KOPT-K1 (cell line): ENCODE measurements at regions not wholly inside any gene's neighbourhood (a gene's known extent, or its start where the extent isn't known, plus 50 kb on each side); places are given as distances from the start of the nearest gene placed in this dataset.

ENCODE experiments used
- H3K27ac ChIP-seq: fragments of 200-600 bp; sonication (generic); 2 replicates; pipeline ENCODE4 v1.5.1; 2016; ENCODE audit warnings: antibody characterized with exemption, mild to moderate bottlenecking, low read depth, low read length; ENCODE audit not compliant: poor library complexity, severe bottlenecking
- H3K36me3 ChIP-seq: fragments of 200-600 bp; sonication (generic); 2 replicates; pipeline ENCODE4 v1.5.1; 2017; ENCODE audit warnings: antibody characterized with exemption, mild to moderate bottlenecking, low read length, moderate library complexity; ENCODE audit not compliant: insufficient read depth
- H3K9me3 ChIP-seq: fragments of 200-600 bp; sonication (generic); 2 replicates; pipeline ENCODE4 v1.5.1; 2017; ENCODE audit warnings: antibody characterized with exemption, low read length, mild to moderate bottlenecking; ENCODE audit not compliant: insufficient read depth, poor library complexity, severe bottlenecking

- Histone ChIP-seq H3K9me3 (no peaks in the 10 kb centered on the region), H3K27ac (no peak overlapping the region), H3K36me3 (no peaks in the 10 kb centered on the region)
Measured at GRCh38 chr10:2414039-2414438, 653.3 kb upstream of the PFKP start.

DNA sequence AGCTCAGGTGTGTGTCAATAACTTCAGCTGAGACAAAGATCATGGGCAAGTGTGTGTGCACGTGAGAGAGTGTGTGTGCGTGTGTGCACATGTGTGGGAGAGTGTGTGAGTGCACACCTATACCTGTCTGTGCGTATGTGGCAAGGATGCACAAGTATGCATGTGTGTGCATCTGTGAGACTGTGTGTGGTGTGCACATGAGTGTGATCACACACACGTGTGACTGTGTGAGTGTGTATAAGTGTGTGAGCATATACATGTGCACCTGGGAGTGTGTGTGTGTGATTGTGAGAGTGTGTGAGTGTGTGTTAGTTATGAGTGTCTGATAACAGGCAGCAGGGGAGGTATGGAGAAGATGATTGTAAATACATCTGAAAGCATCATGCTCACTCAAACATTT is 657.3 kb upstream of the PFKP start:
- no peaks in the 10 kb centered on the region for H3K9me3 ChIP-seq
- no peaks in the 10 kb centered on the region for H3K36me3 ChIP-seq
- H3K27ac ChIP-seq: no peak overlapping the region

- Histone ChIP-seq H3K36me3 (no peaks in the 10 kb centered on the region), H3K9me3 (no peaks in the 10 kb centered on the region), H3K27ac (no peak overlapping the region)
Measured at GRCh38 chr10:2401459-2401858, 664.1 kb upstream of the ADARB2 start.

GRCh38 chr10:2399482-2399881 is 662.2 kb upstream of the ADARB2 start:
- no peaks in the 10 kb centered on the region for H3K9me3 ChIP-seq
- no peak overlapping the region for H3K27ac ChIP-seq
- no peaks in the 10 kb centered on the region for H3K36me3 ChIP-seq

- no peak overlapping the region for H3K27ac ChIP-seq
- no peaks in the 10 kb centered on the region for H3K9me3 ChIP-seq
- no peaks in the 10 kb centered on the region for H3K36me3 ChIP-seq
Measured at GRCh38 chr10:2392145-2392812, 655.0 kb upstream of the ADARB2 start.

DNA sequence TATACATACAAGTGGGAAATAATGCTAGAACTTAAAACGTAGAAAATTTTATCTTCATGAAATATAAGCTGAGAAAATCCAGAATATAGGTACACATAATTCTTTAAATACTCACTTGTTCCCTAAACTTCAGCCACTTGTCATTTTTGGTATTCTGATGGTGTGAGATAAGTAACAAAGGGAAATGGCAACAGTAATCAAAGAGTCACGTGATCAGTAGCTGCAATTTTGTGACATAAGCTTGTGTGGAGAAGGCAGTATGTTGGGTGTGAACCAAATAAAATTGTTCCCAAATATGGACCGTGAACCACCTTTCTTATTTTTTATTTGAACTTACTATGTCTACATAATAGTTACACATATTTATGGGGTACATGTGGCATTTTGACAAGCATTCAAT is 650.3 kb upstream of the ADARB2 start:
- Histone ChIP-seq H3K9me3 (peaks cover 9% of the 10 kb centered on the region), H3K36me3 (no peaks in the 10 kb centered on the region), H3K27ac (no peak overlapping the region)

DNA sequence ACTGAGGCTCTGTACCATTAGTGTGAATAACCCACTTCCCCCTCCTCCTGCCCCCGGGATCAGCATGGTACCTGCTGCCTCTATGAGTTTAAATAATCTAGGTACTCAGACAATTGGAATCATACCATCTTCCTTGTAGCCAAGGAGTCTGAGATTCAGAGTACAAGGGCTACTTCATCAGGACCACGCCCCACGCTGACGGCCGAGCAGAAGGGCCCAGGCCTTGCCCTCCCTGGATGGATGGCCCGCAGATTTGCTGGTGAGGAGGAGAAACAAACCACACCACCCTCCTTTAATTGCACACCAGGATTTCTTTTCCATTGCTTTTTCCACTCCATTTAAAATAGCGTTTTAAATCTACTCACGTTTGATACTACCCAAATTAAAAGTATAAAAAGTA is 649.9 kb upstream of the ADARB2 start:
- Histone ChIP-seq H3K9me3 (peaks cover 9% of the 10 kb centered on the region), H3K27ac (no peak overlapping the region), H3K36me3 (no peaks in the 10 kb centered on the region)

GRCh38 chr10:2380218-2380617 is 642.9 kb upstream of the ADARB2 start:
- Histone ChIP-seq H3K9me3 (peaks cover 9% of the 10 kb centered on the region), H3K27ac (no peak overlapping the region), H3K36me3 (no peaks in the 10 kb centered on the region)

DNA sequence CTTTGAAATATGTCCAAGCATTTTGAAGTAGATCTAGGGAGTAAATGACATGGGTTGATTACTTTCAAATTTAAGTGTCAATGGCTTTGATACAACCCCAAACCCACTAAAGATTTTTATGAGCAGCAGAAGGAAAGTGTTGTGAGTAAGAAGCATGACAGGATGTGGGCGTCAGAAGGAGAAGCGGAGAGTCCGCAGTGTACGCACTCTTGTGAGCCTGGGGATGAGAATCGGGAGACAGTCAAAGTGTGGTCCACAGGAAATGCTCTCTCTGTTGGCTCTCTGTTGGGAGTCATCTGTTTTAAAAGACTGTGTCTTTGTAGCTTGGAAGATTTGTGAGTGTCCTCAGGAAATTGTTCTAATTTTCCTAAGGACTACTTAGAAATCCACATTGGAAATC is 629.8 kb upstream of the ADARB2 start:
- no peaks in the 10 kb centered on the region for H3K36me3 ChIP-seq
- peaks cover 11% of the 10 kb centered on the region for H3K9me3 ChIP-seq
- H3K27ac ChIP-seq: no peak overlapping the region

- H3K9me3 ChIP-seq: peaks cover 11% of the 10 kb centered on the region
- no peaks in the 10 kb centered on the region for H3K36me3 ChIP-seq
- no peak overlapping the region for H3K27ac ChIP-seq
Measured at GRCh38 chr10:2366264-2366931, 629.1 kb upstream of the ADARB2 start.

DNA sequence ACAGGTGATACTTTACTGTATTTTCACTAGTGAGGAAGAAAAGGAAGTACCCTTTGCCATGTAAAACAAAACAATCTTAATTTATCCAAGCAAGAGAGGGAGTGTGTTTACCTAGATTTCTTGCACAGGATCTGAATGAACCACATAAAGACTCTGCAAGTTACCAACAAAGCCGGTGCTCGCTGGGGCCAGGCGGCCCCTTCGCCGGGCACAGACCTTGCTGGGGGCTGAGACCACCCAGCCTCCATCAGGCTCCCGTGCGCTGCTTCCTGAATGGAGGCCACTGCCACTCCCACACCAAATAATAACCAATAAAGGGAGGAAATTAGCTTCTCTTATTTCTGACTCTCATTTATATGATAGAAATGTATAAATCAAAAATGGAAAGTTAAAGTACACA is 625.0 kb upstream of the ADARB2 start:
- Histone ChIP-seq H3K36me3 (no peaks in the 10 kb centered on the region), H3K9me3 (no peaks in the 10 kb centered on the region), H3K27ac (no peak overlapping the region)

- H3K27ac ChIP-seq: no peak overlapping the region
- H3K36me3 ChIP-seq: no peaks in the 10 kb centered on the region
- H3K9me3 ChIP-seq: no peaks in the 10 kb centered on the region
Measured at GRCh38 chr10:2358586-2358985, 621.3 kb upstream of the ADARB2 start.

- H3K27ac ChIP-seq: no peak overlapping the region
- H3K36me3 ChIP-seq: no peaks in the 10 kb centered on the region
- H3K9me3 ChIP-seq: no peaks in the 10 kb centered on the region
Measured at GRCh38 chr10:2356670-2357069, 619.3 kb upstream of the ADARB2 start.

GRCh38 chr10:2351566-2351965 is 614.2 kb upstream of the ADARB2 start:
- H3K27ac ChIP-seq: no peak overlapping the region
- H3K9me3 ChIP-seq: no peaks in the 10 kb centered on the region
- H3K36me3 ChIP-seq: no peaks in the 10 kb centered on the region

- Histone ChIP-seq H3K9me3 (no peaks in the 10 kb centered on the region), H3K27ac (no peak overlapping the region), H3K36me3 (no peaks in the 10 kb centered on the region)
Measured at GRCh38 chr10:2342206-2342605, 604.9 kb upstream of the ADARB2 start.
